ENCODE measurements at regions not wholly inside any gene's neighbourhood (a gene's known extent, or its start where the extent isn't known, plus 50 kb on each side); places are given as distances from the start of the nearest gene placed in this dataset.

- POLR2A ChIA-PET = no interaction called here
- no peak for TF ChIP-seq CTCF (IDR thresholded peaks at IDR 0.05; ENCODE audit: control extremely low read depth, extremely low read depth, low read depth, missing control alignments)
- no peak for DNase-seq (ENCODE audit: extremely low spot score)
- CTCF ChIA-PET = interaction anchor here (0.8 to 1.2 kb wide), 2 partner anchors 10 to 25 kb away, joined by 3 to 4 read pairs; no protein-coding TSS in a partner anchor
Measured at GRCh38 chr3:31402117-31402516, 130.6 kb upstream of the STT3B start.

GRCh38 chr3:31403197-31403596, 129.5 kb upstream of the STT3B start:
- ChIA-PET POLR2A (no interaction called here), CTCF (no interaction called here)
- no peak for TF ChIP-seq CTCF (IDR thresholded peaks at IDR 0.05; ENCODE audit: control extremely low read depth, extremely low read depth, low read depth, missing control alignments)
- no peak for DNase-seq (ENCODE audit: extremely low spot score)

DNA sequence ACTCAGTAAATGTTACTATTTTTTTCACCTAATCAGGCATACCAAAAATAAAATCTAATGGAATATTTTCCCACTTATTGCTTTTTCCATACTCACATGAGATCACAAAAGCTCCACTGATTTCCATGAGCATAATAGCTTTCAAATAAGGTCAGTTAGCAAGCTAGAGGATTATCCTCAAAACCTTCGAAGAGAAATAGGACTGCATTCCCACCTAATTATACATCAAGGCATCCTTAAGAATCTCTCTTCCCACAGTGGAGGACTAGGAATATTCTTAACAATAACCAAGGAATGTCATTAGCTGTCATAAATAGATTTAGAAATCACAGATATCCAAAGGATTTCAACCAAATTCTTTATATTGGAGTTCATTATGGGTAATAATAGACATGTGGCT, 127.9 kb upstream of the STT3B start:
- DNase-seq (ENCODE audit: extremely low spot score) = no peak
- ChIA-PET CTCF (interaction anchor here (1.2 to 1.5 kb wide), 2 partner anchors 28 to 231 kb away, joined by 3 read pairs; no protein-coding TSS in a partner anchor), POLR2A (no interaction called here)
- no peak for TF ChIP-seq CTCF (IDR thresholded peaks at IDR 0.05; ENCODE audit: control extremely low read depth, extremely low read depth, low read depth, missing control alignments)

GRCh38 chr3:31405515-31405914, 127.2 kb upstream of the STT3B start:
- DNase-seq (ENCODE audit: extremely low spot score) = no peak
- no peak for TF ChIP-seq CTCF (IDR thresholded peaks at IDR 0.05; ENCODE audit: control extremely low read depth, extremely low read depth, low read depth, missing control alignments)
- POLR2A ChIA-PET = no interaction called here
- CTCF ChIA-PET = interaction anchor here (0.9 to 1.5 kb wide), 4 partner anchors 11 to 231 kb away, joined by 3 to 4 read pairs (median 3); no protein-coding TSS in a partner anchor

- CTCF ChIA-PET = interaction anchor here (0.9 kb wide), 1 partner anchor 13 kb away, joined by 4 read pairs; no protein-coding TSS in a partner anchor
- no peak for DNase-seq (ENCODE audit: extremely low spot score)
- POLR2A ChIA-PET = no interaction called here
- no peak for TF ChIP-seq CTCF (IDR thresholded peaks at IDR 0.05; ENCODE audit: control extremely low read depth, extremely low read depth, low read depth, missing control alignments)
Measured at GRCh38 chr3:31406896-31407295, 125.8 kb upstream of the STT3B start.

DNA sequence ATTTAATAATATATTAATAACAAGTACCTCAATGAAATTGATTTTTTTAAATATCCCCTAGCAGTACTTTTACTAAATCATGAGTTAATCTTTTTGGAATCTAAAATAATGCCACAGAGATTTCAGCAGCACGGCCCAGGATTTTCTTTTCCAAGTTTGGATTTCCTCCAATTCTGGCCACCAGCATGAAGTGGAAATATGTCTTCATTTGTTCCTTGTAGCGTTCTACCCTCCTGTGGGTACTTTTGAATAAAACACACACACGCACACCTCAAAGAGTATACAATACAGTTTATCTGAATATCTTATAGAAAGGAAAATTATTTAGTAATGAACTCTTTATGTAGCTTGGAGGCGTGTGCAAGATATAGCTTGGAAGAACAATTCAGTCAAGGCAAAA, 125.1 kb upstream of the STT3B start:
- no peak for TF ChIP-seq CTCF (IDR thresholded peaks at IDR 0.05; ENCODE audit: control extremely low read depth, extremely low read depth, low read depth, missing control alignments)
- ChIA-PET CTCF (interaction anchor here (1.4 kb wide), 1 partner anchor 23 kb away, joined by 4 read pairs; no protein-coding TSS in a partner anchor), POLR2A (no interaction called here)
- DNase-seq (ENCODE audit: extremely low spot score) = no peak
